Liver (tissue), 8 donors: ENCODE measurements at regions not wholly inside any gene's neighbourhood (a gene's known extent, or its start where the extent isn't known, plus 50 kb on each side); places are given as distances from the start of the nearest gene placed in this dataset.

ENCODE experiments used
- DNase-seq: peaks from one replicate; pipeline ENCODE4 v3.0.0-alpha.2; 2017; ENCODE audit warnings: low spot score
- H3K27ac ChIP-seq, 2 donors: one replicate each; pipeline ENCODE4 v1.7.0; 2013; ENCODE audit warnings: inconsistent platforms in 2 of 2, low read length in 2 of 2, control low read depth in 1 of 2, low read depth in 1 of 2, mild to moderate bottlenecking in 1 of 2
- H3K27me3 ChIP-seq, 4 donors: one replicate each; pipeline versions ENCODE4 v1.6.1 to v1.7.0; 2013; ENCODE audit warnings: low read length in 3 of 4, inconsistent platforms in 1 of 4, mild to moderate bottlenecking in 1 of 4, moderate library complexity in 1 of 4; ENCODE audit not compliant: control insufficient read depth in 4 of 4, insufficient read depth in 4 of 4
- H3K36me3 ChIP-seq, 4 donors: one replicate each; pipeline versions ENCODE4 v1.6.1 to v1.7.0; 2013; ENCODE audit warnings: low read length in 3 of 4, mild to moderate bottlenecking in 3 of 4, low read depth in 1 of 4, moderate library complexity in 1 of 4; ENCODE audit not compliant: control insufficient read depth in 4 of 4, insufficient read depth in 3 of 4
- H3K4me1 ChIP-seq, 4 donors: one replicate each; pipeline versions ENCODE4 v1.6.1 to v1.7.0; 2013; ENCODE audit warnings: low read length in 3 of 4, mild to moderate bottlenecking in 3 of 4, moderate library complexity in 1 of 4; ENCODE audit not compliant: control insufficient read depth in 4 of 4, insufficient read depth in 4 of 4
- H3K4me3 ChIP-seq, 3 donors: one replicate each; pipeline versions ENCODE4 v1.6.1 to v1.7.0; 2013; ENCODE audit warnings: low read length in 3 of 3, control low read depth in 1 of 3, low read depth in 1 of 3, mild to moderate bottlenecking in 1 of 3
- H3K9ac ChIP-seq, 2 donors: one replicate each; pipeline ENCODE4 v1.7.0; 2013; ENCODE audit warnings: low read length in 2 of 2, mild to moderate bottlenecking in 2 of 2, moderate library complexity in 2 of 2, control low read depth in 1 of 2, low read depth in 1 of 2
- H3K9me3 ChIP-seq, 4 donors: one replicate each; pipeline versions ENCODE4 v1.6.1 to v1.7.0; 2013; ENCODE audit warnings: low read length in 3 of 4; ENCODE audit not compliant: control insufficient read depth in 4 of 4
- ATF3 ChIP-seq: IDR thresholded peaks from 2 replicates; pipeline ENCODE4 v1.6.1; 2016; ENCODE audit warnings: antibody characterized with exemption
- EGR1 ChIP-seq, 2 donors: IDR thresholded peaks; 2 replicates each; pipeline ENCODE4 v1.6.1; 2016 to 2018; ENCODE audit warnings: antibody characterized with exemption in 2 of 2, low read depth in 2 of 2
- FOXA1 ChIP-seq: IDR thresholded peaks from 2 replicates; pipeline ENCODE4 v1.6.1; 2016; ENCODE audit warnings: antibody characterized with exemption
- FOXA2 ChIP-seq: IDR thresholded peaks from 2 replicates; pipeline ENCODE4 v1.6.1; 2016; ENCODE audit warnings: antibody characterized with exemption
- GABPA ChIP-seq, 2 donors: IDR thresholded peaks in 1 of 2; conservative IDR thresholded peaks in 1 of 2; 2 replicates each; pipeline ENCODE4 v1.6.1; 2016; ENCODE audit warnings: antibody characterized with exemption in 2 of 2, mild to moderate bottlenecking in 1 of 2, moderate library complexity in 1 of 2
- HNF4A ChIP-seq, 2 donors: conservative IDR thresholded peaks; 2 replicates each; pipeline ENCODE4 v1.6.1; 2016; ENCODE audit warnings: antibody characterized with exemption in 2 of 2, mild to moderate bottlenecking in 2 of 2
- HNF4G ChIP-seq: IDR thresholded peaks from 2 replicates; pipeline ENCODE4 v1.6.1; 2016; ENCODE audit warnings: antibody characterized with exemption
- JUND ChIP-seq, 2 donors: IDR thresholded peaks; 2 replicates each; pipeline ENCODE4 v1.6.1; 2016; ENCODE audit warnings: antibody characterized with exemption in 2 of 2
- MAX ChIP-seq: IDR thresholded peaks from 2 replicates; pipeline ENCODE4 v1.6.1; 2016; ENCODE audit warnings: antibody characterized with exemption
- NR2F2 ChIP-seq: IDR thresholded peaks from 2 replicates; pipeline ENCODE4 v1.6.1; 2016; ENCODE audit warnings: antibody characterized with exemption
- RAD21 ChIP-seq, 2 donors: IDR thresholded peaks; 2 replicates each; pipeline ENCODE4 v1.6.1; 2016; ENCODE audit warnings: antibody characterized with exemption in 2 of 2, mild to moderate bottlenecking in 2 of 2
- RXRA ChIP-seq, 2 donors: IDR thresholded peaks; 2 replicates each; pipeline ENCODE4 v1.6.1; 2017 to 2018; ENCODE audit warnings: antibody characterized with exemption in 2 of 2, mild to moderate bottlenecking in 1 of 2
- SP1 ChIP-seq: IDR thresholded peaks from 2 replicates; pipeline ENCODE4 v1.6.1; 2018; ENCODE audit warnings: antibody characterized with exemption, mild to moderate bottlenecking
- TAF1 ChIP-seq: conservative IDR thresholded peaks from 2 replicates; pipeline ENCODE4 v1.6.1; 2016; ENCODE audit warnings: antibody characterized with exemption, mild to moderate bottlenecking
- YY1 ChIP-seq: IDR thresholded peaks from 2 replicates; pipeline ENCODE4 v1.6.1; 2016; ENCODE audit warnings: antibody characterized with exemption, mild to moderate bottlenecking
- WGBS: extraction: QIAGEN DNeasy Blood & Tissue Kit; methylation state at CpG from one replicate; pipeline ENCODE4 v1.1.7; 2013; 5-methylcytosine and 5-hydroxymethylcytosine counted together
- TF ChIP-seq, protein P1 (sequence below): fragments of 150-350 bp; IDR thresholded peaks from 2 replicates; pipeline ENCODE4 v1.5.1; 2017; ENCODE audit warnings: improper control_type of control experiment, low read depth, low read length; ENCODE audit not compliant: missing input control
- TF ChIP-seq, protein P2 (sequence below): IDR thresholded peaks from 2 replicates; pipeline ENCODE4 v1.6.1; 2016; ENCODE audit warnings: antibody characterized with exemption
- TF ChIP-seq, protein P3 (sequence below): IDR thresholded peaks from 2 replicates; pipeline ENCODE4 v1.6.1; 2016; ENCODE audit warnings: antibody characterized with exemption, mild to moderate bottlenecking
- donor health status: healthy.
- donor health status: healthy.
- donor health status: healthy.
- donor health status: healthy.
- donor health status: healthy.

GRCh38 chr1:24251501-24251900 lies 64.4 kb upstream of the IFNLR1 start:
- Histone ChIP-seq H3K27ac (no peak overlapping the region), H3K27me3 (peaks cover 0 to 2% (median 0%) of the 10 kb centered on the region in 4 donors), H3K4me1 (no peaks in the 10 kb centered on the region), H3K4me3 (no peak overlapping the region), H3K36me3 (no peaks in the 10 kb centered on the region), H3K9me3 (no peaks in the 10 kb centered on the region), H3K9ac (no peak overlapping the region)
- TF ChIP-seq RXRA (IDR thresholded peaks at IDR 0.05) = no peak
- TF ChIP-seq EGR1 (IDR thresholded peaks at IDR 0.05; ENCODE audit: low read depth in 2 of 2) = no peak
- TF ChIP-seq FOXA1 = no peak
- no peak for TF ChIP-seq SP1
- no peak for TF ChIP-seq GABPA (IDR thresholded peaks at IDR 0.05 in 1 of 2, conservative IDR thresholded peaks at IDR 0.05 in 1 of 2)
- TF ChIP-seq, protein P1, sequence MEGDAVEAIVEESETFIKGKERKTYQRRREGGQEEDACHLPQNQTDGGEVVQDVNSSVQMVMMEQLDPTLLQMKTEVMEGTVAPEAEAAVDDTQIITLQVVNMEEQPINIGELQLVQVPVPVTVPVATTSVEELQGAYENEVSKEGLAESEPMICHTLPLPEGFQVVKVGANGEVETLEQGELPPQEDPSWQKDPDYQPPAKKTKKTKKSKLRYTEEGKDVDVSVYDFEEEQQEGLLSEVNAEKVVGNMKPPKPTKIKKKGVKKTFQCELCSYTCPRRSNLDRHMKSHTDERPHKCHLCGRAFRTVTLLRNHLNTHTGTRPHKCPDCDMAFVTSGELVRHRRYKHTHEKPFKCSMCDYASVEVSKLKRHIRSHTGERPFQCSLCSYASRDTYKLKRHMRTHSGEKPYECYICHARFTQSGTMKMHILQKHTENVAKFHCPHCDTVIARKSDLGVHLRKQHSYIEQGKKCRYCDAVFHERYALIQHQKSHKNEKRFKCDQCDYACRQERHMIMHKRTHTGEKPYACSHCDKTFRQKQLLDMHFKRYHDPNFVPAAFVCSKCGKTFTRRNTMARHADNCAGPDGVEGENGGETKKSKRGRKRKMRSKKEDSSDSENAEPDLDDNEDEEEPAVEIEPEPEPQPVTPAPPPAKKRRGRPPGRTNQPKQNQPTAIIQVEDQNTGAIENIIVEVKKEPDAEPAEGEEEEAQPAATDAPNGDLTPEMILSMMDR = no peak
- no peak for TF ChIP-seq MAX
- no peak for TF ChIP-seq RAD21 (IDR thresholded peaks at IDR 0.05)
- no peak for TF ChIP-seq YY1
- TF ChIP-seq, protein P2, sequence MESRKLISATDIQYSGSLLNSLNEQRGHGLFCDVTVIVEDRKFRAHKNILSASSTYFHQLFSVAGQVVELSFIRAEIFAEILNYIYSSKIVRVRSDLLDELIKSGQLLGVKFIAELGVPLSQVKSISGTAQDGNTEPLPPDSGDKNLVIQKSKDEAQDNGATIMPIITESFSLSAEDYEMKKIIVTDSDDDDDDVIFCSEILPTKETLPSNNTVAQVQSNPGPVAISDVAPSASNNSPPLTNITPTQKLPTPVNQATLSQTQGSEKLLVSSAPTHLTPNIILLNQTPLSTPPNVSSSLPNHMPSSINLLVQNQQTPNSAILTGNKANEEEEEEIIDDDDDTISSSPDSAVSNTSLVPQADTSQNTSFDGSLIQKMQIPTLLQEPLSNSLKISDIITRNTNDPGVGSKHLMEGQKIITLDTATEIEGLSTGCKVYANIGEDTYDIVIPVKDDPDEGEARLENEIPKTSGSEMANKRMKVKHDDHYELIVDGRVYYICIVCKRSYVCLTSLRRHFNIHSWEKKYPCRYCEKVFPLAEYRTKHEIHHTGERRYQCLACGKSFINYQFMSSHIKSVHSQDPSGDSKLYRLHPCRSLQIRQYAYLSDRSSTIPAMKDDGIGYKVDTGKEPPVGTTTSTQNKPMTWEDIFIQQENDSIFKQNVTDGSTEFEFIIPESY = no peak
- TF ChIP-seq ATF3 = no peak
- TF ChIP-seq, protein P3, sequence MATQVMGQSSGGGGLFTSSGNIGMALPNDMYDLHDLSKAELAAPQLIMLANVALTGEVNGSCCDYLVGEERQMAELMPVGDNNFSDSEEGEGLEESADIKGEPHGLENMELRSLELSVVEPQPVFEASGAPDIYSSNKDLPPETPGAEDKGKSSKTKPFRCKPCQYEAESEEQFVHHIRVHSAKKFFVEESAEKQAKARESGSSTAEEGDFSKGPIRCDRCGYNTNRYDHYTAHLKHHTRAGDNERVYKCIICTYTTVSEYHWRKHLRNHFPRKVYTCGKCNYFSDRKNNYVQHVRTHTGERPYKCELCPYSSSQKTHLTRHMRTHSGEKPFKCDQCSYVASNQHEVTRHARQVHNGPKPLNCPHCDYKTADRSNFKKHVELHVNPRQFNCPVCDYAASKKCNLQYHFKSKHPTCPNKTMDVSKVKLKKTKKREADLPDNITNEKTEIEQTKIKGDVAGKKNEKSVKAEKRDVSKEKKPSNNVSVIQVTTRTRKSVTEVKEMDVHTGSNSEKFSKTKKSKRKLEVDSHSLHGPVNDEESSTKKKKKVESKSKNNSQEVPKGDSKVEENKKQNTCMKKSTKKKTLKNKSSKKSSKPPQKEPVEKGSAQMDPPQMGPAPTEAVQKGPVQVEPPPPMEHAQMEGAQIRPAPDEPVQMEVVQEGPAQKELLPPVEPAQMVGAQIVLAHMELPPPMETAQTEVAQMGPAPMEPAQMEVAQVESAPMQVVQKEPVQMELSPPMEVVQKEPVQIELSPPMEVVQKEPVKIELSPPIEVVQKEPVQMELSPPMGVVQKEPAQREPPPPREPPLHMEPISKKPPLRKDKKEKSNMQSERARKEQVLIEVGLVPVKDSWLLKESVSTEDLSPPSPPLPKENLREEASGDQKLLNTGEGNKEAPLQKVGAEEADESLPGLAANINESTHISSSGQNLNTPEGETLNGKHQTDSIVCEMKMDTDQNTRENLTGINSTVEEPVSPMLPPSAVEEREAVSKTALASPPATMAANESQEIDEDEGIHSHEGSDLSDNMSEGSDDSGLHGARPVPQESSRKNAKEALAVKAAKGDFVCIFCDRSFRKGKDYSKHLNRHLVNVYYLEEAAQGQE = no peak
- TF ChIP-seq HNF4G = no peak
- TF ChIP-seq TAF1 = no peak
- TF ChIP-seq NR2F2 = no peak
- no peak for TF ChIP-seq FOXA2
- TF ChIP-seq HNF4A (conservative IDR thresholded peaks at IDR 0.05) = no peak
- TF ChIP-seq JUND (IDR thresholded peaks at IDR 0.05) = no peak
- WGBS = 97% methylated on average over 2 of the region's 2 CpGs
- DNase-seq = no peak

DNA sequence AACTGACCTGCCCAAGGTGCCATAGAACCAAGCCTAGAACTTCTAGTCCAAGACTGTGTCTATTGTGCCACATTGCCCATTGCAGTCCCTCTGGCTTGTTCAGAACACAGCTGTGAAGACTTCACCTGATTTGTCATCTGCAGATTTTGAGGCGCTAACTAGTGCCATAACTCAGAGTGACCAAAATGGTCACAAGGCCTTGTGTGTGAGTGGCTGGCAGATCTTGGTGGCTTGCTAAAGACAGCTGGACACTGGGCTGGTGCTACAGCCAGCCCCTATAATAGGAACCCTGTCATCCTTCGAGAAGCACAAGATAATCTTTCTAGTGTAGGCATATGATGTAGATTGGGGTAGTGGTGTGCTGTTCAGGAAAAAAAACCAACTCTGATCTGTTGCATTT lies 63.7 kb upstream of the IFNLR1 start:
- Histone ChIP-seq H3K27ac (no peak overlapping the region), H3K9ac (no peak overlapping the region), H3K4me1 (no peaks in the 10 kb centered on the region), H3K4me3 (no peak overlapping the region), H3K36me3 (no peaks in the 10 kb centered on the region), H3K9me3 (no peaks in the 10 kb centered on the region), H3K27me3 (no peaks in the 10 kb centered on the region)
- no peak for DNase-seq
- WGBS = 95% methylated on average over 2 of the region's 2 CpGs
- no peak for TF ChIP-seq EGR1 (IDR thresholded peaks at IDR 0.05; ENCODE audit: low read depth in 2 of 2)
- TF ChIP-seq RAD21 (IDR thresholded peaks at IDR 0.05) = no peak
- TF ChIP-seq FOXA1 = no peak
- TF ChIP-seq SP1 = no peak
- no peak for TF ChIP-seq YY1
- TF ChIP-seq, protein P1 = no peak
- no peak for TF ChIP-seq RXRA (IDR thresholded peaks at IDR 0.05)
- TF ChIP-seq HNF4G = no peak
- no peak for TF ChIP-seq FOXA2
- TF ChIP-seq TAF1 = no peak
- TF ChIP-seq NR2F2 = no peak
- TF ChIP-seq ATF3 = no peak
- TF ChIP-seq, protein P2 = no peak
- TF ChIP-seq HNF4A (conservative IDR thresholded peaks at IDR 0.05) = no peak
